Pancreas (tissue), 10 donors: ENCODE measurements at regions not wholly inside any gene's neighbourhood (a gene's known extent, or its start where the extent isn't known, plus 50 kb on each side); places are given as distances from the start of the nearest gene placed in this dataset.

ENCODE experiments used
- ATAC-seq, 4 donors: fragments of 200-7000 bp; cut with Tn5 transposase; one replicate each; pipeline versions ENCODE4 v1.8.0 to v1.9.1; 2020; ENCODE audit warnings: mild to moderate bottlenecking in 4 of 4, moderate library complexity in 4 of 4
- DNase-seq, 6 donors: peaks; one replicate each; pipeline ENCODE4 v3.0.0-alpha.2; 2020
- FAIRE-seq: peaks from 2 replicates; lab custom pipeline; 2012; peaks lifted over from hg19 to GRCh38; lab: Jason Lieb, UNC
- H3K27ac ChIP-seq, 4 donors: fragments of 200-600 bp; sonication (generic); 1 replicate in 3 of 4; 2 replicates in 1 of 4; pipeline versions ENCODE4 v1.5.0 to v1.8.0; 2020
- H3K27me3 ChIP-seq, 4 donors: fragments of 200-600 bp; one replicate each; pipeline ENCODE4 v1.8.0; 2021
- H3K36me3 ChIP-seq, 3 donors: fragments of 200-600 bp; sonication (generic) in 1 of 3; one replicate each; pipeline versions ENCODE4 v1.5.0 to v1.8.0; 2020 to 2021
- H3K4me1 ChIP-seq, 3 donors: fragments of 200-600 bp; one replicate each; pipeline ENCODE4 v1.8.0; 2021
- H3K4me3 ChIP-seq, 4 donors: fragments of 200-600 bp; sonication (generic) in 2 of 4; one replicate each; pipeline versions ENCODE4 v1.5.0 to v1.8.0; 2020 to 2021
- H3K9me3 ChIP-seq, 4 donors: fragments of 200-600 bp; one replicate each; pipeline ENCODE4 v1.8.0; 2021
- CTCF ChIP-seq, 4 donors: fragments of 200-600 bp; sonication (generic) in 3 of 4; IDR thresholded peaks; one replicate each; pipeline versions ENCODE4 v1.5.0 to v1.8.0; 2021; ENCODE audit warnings: antibody characterized with exemption in 4 of 4
- WGBS, 2 donors: extraction: QIAGEN DNeasy Blood & Tissue Kit; methylation state at CpG; one replicate each; pipeline ENCODE4 v1.1.7; 2013; 5-methylcytosine and 5-hydroxymethylcytosine counted together
- intact Hi-C, 3 donors: fragments of 100-400 bp; cut with DNase I; formaldehyde crosslinking; loops; one replicate each; pipeline versions ENCODE4 v1.11.1 to v1.14.2; 2022
- donor health status: healthy with polysubstance abuse.
- donor health status: DM: no; HTN: no; CAD: no; lungs with moderate emphysema.
- donor health status: DM: no; HTN: no; CAD: no.
- donor health status: control.
- donor health status: control.
- donor health status: Bipolar disorder and iron deficiency.
- donor health status: DM: yes; HTN: yes; CAD: no.
- donor health status: DM: no; HTN: no; CAD: no.
- donor health status: DM: no; HTN: no; CAD: no.
- donor health status: DM: yes; HTN: yes; CAD: no.

GRCh38 chr3:64387688-64388087, 162.4 kb upstream of the PRICKLE2 start:
- no peaks in the 10 kb centered on the region for H3K36me3 ChIP-seq
- H3K27me3 ChIP-seq: no peaks in the 10 kb centered on the region
- FAIRE-seq (no peak), ATAC-seq (no peak), DNase-seq (no peak)
- intact Hi-C loops: no loop called here
- 83 to 85% methylated on average over 4 of the region's 4 CpGs for WGBS, 2 donors
- no peak overlapping the region for H3K27ac ChIP-seq
- no peak for TF ChIP-seq CTCF (IDR thresholded peaks at IDR 0.05)
- H3K9me3 ChIP-seq: no peaks in the 10 kb centered on the region
- no peaks in the 10 kb centered on the region for H3K4me1 ChIP-seq
- H3K4me3 ChIP-seq: no peak overlapping the region

DNA sequence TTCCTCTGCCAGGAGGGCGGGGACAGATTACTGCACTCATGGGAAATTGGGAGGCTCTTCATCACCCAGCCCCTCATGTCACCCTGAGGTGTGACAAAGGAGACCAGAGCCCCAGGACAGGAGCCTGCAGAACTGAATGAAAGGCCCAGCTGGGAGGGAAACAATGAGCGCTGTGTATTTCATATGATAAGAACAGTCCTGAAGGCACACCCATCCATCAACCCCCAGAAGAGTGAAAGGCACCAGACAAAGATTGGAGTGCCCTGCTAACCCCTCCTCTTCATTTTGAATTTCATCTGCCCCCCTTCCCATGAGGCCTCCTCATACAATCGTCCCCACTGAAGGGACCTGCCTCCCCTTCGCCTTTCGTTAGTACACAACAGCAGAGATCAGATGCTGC, 160.0 kb upstream of the PRICKLE2 start:
- Histone ChIP-seq H3K27me3 (no peaks in the 10 kb centered on the region), H3K4me1 (no peaks in the 10 kb centered on the region), H3K9me3 (no peaks in the 10 kb centered on the region), H3K27ac (no peak overlapping the region), H3K4me3 (no peak overlapping the region), H3K36me3 (no peaks in the 10 kb centered on the region)
- 86 to 87% methylated on average over 5 of the region's 5 CpGs for WGBS, 2 donors
- no peak for ATAC-seq
- FAIRE-seq: no peak
- intact Hi-C loops: no loop called here
- no peak for DNase-seq
- TF ChIP-seq CTCF (IDR thresholded peaks at IDR 0.05): no peak

DNA sequence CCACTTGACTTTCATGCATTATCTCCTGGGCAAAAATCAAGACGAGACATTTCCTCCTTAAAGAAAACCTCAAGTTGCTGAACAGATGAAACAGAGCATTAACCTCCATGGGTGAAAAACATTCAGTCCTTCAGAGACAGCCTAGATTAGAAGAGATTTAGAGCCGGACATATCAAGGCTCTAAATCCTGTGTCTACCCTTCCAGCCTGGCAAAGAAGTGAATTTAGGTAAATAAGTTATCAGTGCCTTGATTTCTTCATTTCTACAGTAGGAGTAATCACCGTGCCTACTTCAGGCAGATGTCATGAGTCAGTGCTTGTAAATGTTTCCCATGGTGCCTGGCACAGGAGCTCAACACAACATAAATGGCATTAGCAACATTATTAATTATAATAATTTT, 159.3 kb upstream of the PRICKLE2 start:
- no peak overlapping the region for H3K27ac ChIP-seq
- intact Hi-C loops: no loop called here
- FAIRE-seq: no peak

GRCh38 chr3:64382153-64382552, 156.9 kb upstream of the PRICKLE2 start:
- Histone ChIP-seq H3K9me3 (no peaks in the 10 kb centered on the region), H3K4me1 (no peaks in the 10 kb centered on the region), H3K4me3 (no peak overlapping the region), H3K36me3 (no peaks in the 10 kb centered on the region), H3K27me3 (no peaks in the 10 kb centered on the region), H3K27ac (no peak overlapping the region)
- DNase-seq (no peak), FAIRE-seq (no peak), ATAC-seq (no peak)
- 62 to 64% methylated on average over 2 of the region's 2 CpGs for WGBS, 2 donors
- TF ChIP-seq CTCF (IDR thresholded peaks at IDR 0.05): no peak
- intact Hi-C loops: no loop called here

More for the DNA sequence above, 159.3 kb upstream of the PRICKLE2 start:
- WGBS, 2 donors: 85 to 86% methylated on average over 3 of the region's 3 CpGs
- Histone ChIP-seq H3K4me1 (no peaks in the 10 kb centered on the region), H3K36me3 (no peaks in the 10 kb centered on the region), H3K9me3 (no peaks in the 10 kb centered on the region), H3K27me3 (no peaks in the 10 kb centered on the region), H3K4me3 (no peak overlapping the region)
- TF ChIP-seq CTCF (IDR thresholded peaks at IDR 0.05): no peak
- ATAC-seq (no peak), DNase-seq (no peak)

DNA sequence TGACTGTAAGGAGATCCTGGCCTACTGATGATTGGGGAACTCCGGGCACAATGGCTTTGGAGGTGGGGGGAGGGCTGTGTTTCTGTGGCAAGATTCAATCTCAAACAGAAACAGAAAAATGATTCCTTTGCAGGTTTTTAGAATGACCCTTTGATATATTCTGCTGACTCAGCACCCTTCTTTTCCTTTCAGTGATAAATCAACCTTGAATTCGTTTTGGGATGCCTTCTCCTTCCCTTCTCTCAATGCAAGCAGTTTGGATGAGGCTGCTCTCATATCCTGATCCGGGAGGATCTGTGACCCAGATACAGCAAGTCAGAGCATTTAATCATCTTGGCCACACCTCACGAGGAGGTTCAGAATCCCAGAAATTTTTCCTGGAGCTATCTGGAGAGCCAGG, 156.1 kb upstream of the PRICKLE2 start:
- H3K27me3 ChIP-seq: no peaks in the 10 kb centered on the region
- TF ChIP-seq CTCF (IDR thresholded peaks at IDR 0.05): no peak
- WGBS, 2 donors: 80 to 85% methylated on average over 4 of the region's 4 CpGs
- H3K9me3 ChIP-seq: no peaks in the 10 kb centered on the region
- intact Hi-C loops: no loop called here
- H3K27ac ChIP-seq: no peak overlapping the region
- H3K36me3 ChIP-seq: no peaks in the 10 kb centered on the region
- H3K4me3 ChIP-seq: no peak overlapping the region
- no peaks in the 10 kb centered on the region for H3K4me1 ChIP-seq
- DNase-seq: no peak
- no peak for FAIRE-seq
- no peak for ATAC-seq
